ENCODE measurements at regions not wholly inside any gene's neighbourhood (a gene's known extent, or its start where the extent isn't known, plus 50 kb on each side); places are given as distances from the start of the nearest gene placed in this dataset.
A peak's percentile ranks its signal among the peaks of the same experiment; 100 is the strongest.
"Not testable (repeated sequence)": the region's sequence is repeated elsewhere in the genome, so short reads cannot be mapped to it uniquely, and the experiment has no call there.

GRCh38 chr9:40097992-40098391, 742.5 kb downstream of the SPATA31A1 start:
- H3K4me3 ChIP-seq (ENCODE audit: low read depth, low read length); POLR2A ChIA-PET: not testable (repeated sequence)

DNA sequence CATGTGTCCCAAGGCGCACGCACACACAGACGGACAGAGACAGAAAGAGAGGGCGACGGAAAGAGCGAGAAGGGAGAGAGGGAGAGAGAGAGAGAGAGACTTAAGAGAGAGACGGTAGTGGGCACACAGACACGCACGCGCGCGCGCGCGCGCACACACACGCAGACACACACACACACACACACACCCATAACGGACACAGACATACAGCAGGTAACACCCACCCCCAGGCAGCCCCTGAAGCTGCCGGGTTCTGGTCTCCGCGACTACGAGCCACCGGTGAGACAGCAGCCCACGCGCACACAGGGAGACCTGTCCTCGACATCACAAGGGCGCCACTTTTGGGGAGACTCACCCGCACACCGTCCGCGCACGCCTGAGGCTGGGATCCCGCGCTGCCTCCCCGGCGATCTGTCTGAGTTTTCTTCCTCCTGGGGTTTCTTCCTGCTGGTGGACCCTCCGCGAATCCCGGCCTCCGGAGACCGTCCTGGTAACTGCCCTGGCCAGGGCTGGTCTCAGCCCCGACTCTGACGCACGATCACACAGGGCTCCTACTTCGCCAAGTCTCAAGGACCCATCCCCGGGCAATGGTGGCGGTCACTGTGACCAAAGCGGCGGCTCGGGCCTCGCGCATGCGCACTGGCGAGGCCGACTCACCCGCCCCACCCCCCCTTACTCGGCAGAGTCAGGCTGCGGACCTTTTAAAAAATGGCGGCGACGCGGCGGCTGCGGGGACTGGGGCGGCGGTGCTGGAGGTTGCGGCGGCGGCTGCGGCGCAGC, 750.7 kb downstream of the SPATA31A1 start:
- peak; percentile 45 for TF ChIP-seq ZBTB26 (tag by site-specific recombination; optimal IDR thresholded peaks at IDR 0.05)
- POLR2A ChIA-PET; CTCF ChIA-PET; H3K4me1 ChIP-seq (ENCODE audit: control insufficient read depth, insufficient read depth, low read length); H3K9me3 ChIP-seq (ENCODE audit: control insufficient read depth, insufficient read depth, low read depth, low read length); H3K36me3 ChIP-seq (ENCODE audit: control insufficient read depth in 2 of 2, insufficient read depth in 1 of 2, low read length in 2 of 2); H3K27ac ChIP-seq (ENCODE audit: extremely low read depth, low read depth, low read length): not testable (repeated sequence)
- peak overlapping the region; percentile 32 for H3K4me3 ChIP-seq (ENCODE audit: low read depth, low read length)

More at GRCh38 chr9:40097992-40098391, 742.5 kb downstream of the SPATA31A1 start:
- H3K27ac ChIP-seq (ENCODE audit: extremely low read depth, low read depth, low read length); CTCF ChIA-PET; H3K4me1 ChIP-seq (ENCODE audit: control insufficient read depth, insufficient read depth, low read length); H3K9me3 ChIP-seq (ENCODE audit: control insufficient read depth, insufficient read depth, low read depth, low read length); H3K36me3 ChIP-seq (ENCODE audit: control insufficient read depth in 2 of 2, insufficient read depth in 1 of 2, low read length in 2 of 2): not testable (repeated sequence)

DNA sequence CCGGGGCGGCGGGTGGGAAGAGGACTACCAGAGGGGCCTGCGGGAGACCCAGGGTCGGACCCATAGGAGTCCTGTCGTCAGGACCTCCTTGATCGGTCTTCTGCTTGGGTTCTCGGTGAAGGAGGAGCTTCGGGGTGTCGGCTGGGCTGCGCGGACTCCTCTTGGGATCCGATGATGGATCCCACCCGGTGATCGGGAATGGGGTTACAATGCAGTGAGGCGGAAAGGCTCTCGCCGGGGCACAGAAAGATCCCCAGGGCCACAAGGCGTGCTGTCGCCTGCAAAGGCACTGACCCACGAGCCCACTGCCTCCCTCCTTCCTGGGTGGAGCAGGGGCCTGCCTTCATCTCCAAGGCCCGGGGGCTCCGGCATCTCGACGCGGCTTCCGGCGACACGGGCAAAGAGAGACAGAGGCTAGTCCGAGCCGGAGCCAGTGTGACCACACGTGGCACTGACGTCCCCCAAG, 751.3 kb downstream of the SPATA31A1 start:
- POLR2A ChIA-PET; H3K9me3 ChIP-seq (ENCODE audit: control insufficient read depth, insufficient read depth, low read depth, low read length); H3K4me3 ChIP-seq (ENCODE audit: low read depth, low read length); H3K27ac ChIP-seq (ENCODE audit: extremely low read depth, low read depth, low read length); H3K36me3 ChIP-seq (ENCODE audit: control insufficient read depth in 2 of 2, insufficient read depth in 1 of 2, low read length in 2 of 2); CTCF ChIA-PET; H3K4me1 ChIP-seq (ENCODE audit: control insufficient read depth, insufficient read depth, low read length): not testable (repeated sequence)

DNA sequence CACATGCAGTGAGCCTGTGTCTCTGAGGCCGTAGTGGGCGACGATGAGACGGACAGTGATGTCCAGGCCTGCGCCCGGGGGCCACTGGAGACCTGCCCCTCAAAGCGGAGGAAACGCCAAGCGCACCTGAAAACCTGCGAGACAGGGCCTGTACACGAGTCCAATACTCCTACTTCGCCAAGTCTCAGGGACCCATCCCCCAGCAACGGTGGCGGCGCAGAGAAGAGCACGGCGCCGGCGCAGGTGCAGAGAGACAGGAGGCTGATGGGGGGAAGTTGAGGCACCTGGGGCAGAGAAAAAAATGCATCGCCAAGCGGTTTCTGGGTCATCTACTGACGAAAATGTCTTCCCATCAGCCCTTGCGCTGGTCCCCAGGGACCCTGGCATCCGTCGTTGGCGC, 751.8 kb downstream of the SPATA31A1 start:
- H3K4me3 ChIP-seq (ENCODE audit: low read depth, low read length); H3K36me3 ChIP-seq (ENCODE audit: control insufficient read depth in 2 of 2, insufficient read depth in 1 of 2, low read length in 2 of 2); H3K4me1 ChIP-seq (ENCODE audit: control insufficient read depth, insufficient read depth, low read length); POLR2A ChIA-PET; H3K27ac ChIP-seq (ENCODE audit: extremely low read depth, low read depth, low read length); CTCF ChIA-PET; H3K9me3 ChIP-seq (ENCODE audit: control insufficient read depth, insufficient read depth, low read depth, low read length): not testable (repeated sequence)

DNA sequence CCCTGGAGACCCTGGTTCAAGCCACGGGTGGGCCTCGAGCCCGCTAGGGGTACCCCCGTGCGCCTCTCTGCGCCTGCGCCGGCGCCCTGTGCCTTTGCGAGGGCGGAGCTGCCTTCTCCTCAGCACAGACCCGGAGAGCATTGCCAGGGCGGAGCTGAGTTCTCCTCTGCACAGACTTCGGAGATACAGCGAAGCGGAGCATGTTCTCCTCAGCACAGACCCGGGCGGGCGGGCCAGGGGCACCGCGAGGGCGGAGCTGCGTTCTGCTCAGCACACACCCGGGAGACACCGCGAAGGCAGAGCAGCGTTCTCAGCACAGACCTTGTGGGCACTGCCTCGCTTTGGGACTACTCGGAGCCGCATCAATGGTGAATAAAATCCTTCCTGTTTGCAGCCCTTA, 753.0 kb downstream of the SPATA31A1 start:
- H3K9me3 ChIP-seq (ENCODE audit: control insufficient read depth, insufficient read depth, low read depth, low read length); H3K4me3 ChIP-seq (ENCODE audit: low read depth, low read length); H3K4me1 ChIP-seq (ENCODE audit: control insufficient read depth, insufficient read depth, low read length); H3K27ac ChIP-seq (ENCODE audit: extremely low read depth, low read depth, low read length); H3K36me3 ChIP-seq (ENCODE audit: control insufficient read depth in 2 of 2, insufficient read depth in 1 of 2, low read length in 2 of 2); CTCF ChIA-PET; POLR2A ChIA-PET: not testable (repeated sequence)

DNA sequence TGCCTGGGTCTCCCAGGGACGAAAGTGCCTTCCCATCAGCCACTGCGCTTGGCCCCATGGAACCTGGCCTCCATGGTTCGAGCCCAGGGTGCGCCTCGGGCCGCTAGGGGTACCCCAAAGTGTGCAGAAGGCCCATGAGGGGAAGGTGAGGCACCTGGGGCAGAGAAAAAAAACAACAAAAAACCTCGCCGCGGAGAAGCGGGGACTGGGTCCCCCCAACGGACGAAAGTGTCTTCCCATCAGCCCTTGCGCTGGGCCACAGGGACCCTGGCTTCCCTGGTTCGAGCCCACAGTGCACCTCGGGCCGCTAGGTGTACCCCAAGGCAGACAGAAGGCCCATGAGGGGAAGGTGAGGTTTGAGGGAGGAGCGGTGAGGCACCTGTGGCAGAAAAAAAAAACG, 755.3 kb downstream of the SPATA31A1 start:
- H3K4me3 ChIP-seq (ENCODE audit: low read depth, low read length); H3K36me3 ChIP-seq (ENCODE audit: control insufficient read depth in 2 of 2, insufficient read depth in 1 of 2, low read length in 2 of 2); POLR2A ChIA-PET; H3K27ac ChIP-seq (ENCODE audit: extremely low read depth, low read depth, low read length); CTCF ChIA-PET; H3K4me1 ChIP-seq (ENCODE audit: control insufficient read depth, insufficient read depth, low read length); H3K9me3 ChIP-seq (ENCODE audit: control insufficient read depth, insufficient read depth, low read depth, low read length): not testable (repeated sequence)

DNA sequence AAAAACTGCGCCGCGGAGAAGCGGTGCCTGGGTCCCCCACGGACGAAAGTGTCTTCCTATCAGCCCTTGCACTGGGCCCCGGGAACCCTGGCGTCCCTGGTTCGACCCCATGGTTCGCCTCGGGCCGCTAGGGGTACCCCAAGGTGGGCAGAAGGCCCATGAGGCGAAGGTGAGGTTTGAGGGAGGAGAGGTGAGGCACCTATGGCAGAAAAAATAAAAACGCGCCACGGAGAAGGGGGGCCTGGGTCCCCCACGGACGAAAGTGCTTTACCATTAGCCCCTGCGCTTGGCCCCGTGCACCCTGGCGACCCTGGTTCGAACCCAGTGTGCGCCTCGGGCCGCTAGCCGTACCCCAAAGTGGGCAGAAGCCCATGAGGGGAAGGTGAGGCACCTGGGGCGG, 756.1 kb downstream of the SPATA31A1 start:
- CTCF ChIA-PET; H3K4me3 ChIP-seq (ENCODE audit: low read depth, low read length); H3K27ac ChIP-seq (ENCODE audit: extremely low read depth, low read depth, low read length); H3K36me3 ChIP-seq (ENCODE audit: control insufficient read depth in 2 of 2, insufficient read depth in 1 of 2, low read length in 2 of 2); POLR2A ChIA-PET; H3K9me3 ChIP-seq (ENCODE audit: control insufficient read depth, insufficient read depth, low read depth, low read length); H3K4me1 ChIP-seq (ENCODE audit: control insufficient read depth, insufficient read depth, low read length): not testable (repeated sequence)

- H3K4me1 ChIP-seq (ENCODE audit: control insufficient read depth, insufficient read depth, low read length); H3K27ac ChIP-seq (ENCODE audit: extremely low read depth, low read depth, low read length); POLR2A ChIA-PET; CTCF ChIA-PET; H3K36me3 ChIP-seq (ENCODE audit: control insufficient read depth in 2 of 2, insufficient read depth in 1 of 2, low read length in 2 of 2); H3K9me3 ChIP-seq (ENCODE audit: control insufficient read depth, insufficient read depth, low read depth, low read length); H3K4me3 ChIP-seq (ENCODE audit: low read depth, low read length): not testable (repeated sequence)
These were observed 775.1 kb downstream of the SPATA31A1 start for GRCh38 chr9:40130598-40130997.

GRCh38 chr9:40169204-40169603, 813.7 kb downstream of the SPATA31A1 start:
- H3K27ac ChIP-seq (ENCODE audit: extremely low read depth, low read depth, low read length); POLR2A ChIA-PET; CTCF ChIA-PET; H3K4me1 ChIP-seq (ENCODE audit: control insufficient read depth, insufficient read depth, low read length); H3K36me3 ChIP-seq (ENCODE audit: control insufficient read depth in 2 of 2, insufficient read depth in 1 of 2, low read length in 2 of 2); H3K4me3 ChIP-seq (ENCODE audit: low read depth, low read length); H3K9me3 ChIP-seq (ENCODE audit: control insufficient read depth, insufficient read depth, low read depth, low read length): not testable (repeated sequence)

DNA sequence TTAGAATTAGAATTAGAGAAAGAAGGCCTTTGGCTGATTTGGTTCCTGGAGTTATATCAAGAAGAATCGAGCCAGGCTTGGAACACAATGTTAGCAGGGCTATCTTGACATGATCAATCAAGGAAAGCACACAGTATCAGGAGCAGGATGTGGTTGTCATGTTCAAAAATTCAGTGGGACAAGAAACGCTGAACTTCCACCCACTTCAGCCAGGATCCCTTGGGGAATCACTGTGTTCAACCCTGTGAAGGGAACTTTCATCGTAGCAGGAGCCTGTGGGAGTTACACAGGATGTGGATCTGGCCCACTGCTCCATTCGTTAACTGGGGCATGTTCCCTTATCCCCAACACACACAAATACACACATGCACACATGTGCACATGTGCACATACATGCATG, 817.8 kb downstream of the SPATA31A1 start:
- H3K4me1 ChIP-seq (ENCODE audit: control insufficient read depth, insufficient read depth, low read length); CTCF ChIA-PET; H3K27ac ChIP-seq (ENCODE audit: extremely low read depth, low read depth, low read length); H3K4me3 ChIP-seq (ENCODE audit: low read depth, low read length); H3K9me3 ChIP-seq (ENCODE audit: control insufficient read depth, insufficient read depth, low read depth, low read length); H3K36me3 ChIP-seq (ENCODE audit: control insufficient read depth in 2 of 2, insufficient read depth in 1 of 2, low read length in 2 of 2); POLR2A ChIA-PET: not testable (repeated sequence)

GRCh38 chr9:40174035-40174434, 818.6 kb downstream of the SPATA31A1 start:
- H3K36me3 ChIP-seq (ENCODE audit: control insufficient read depth in 2 of 2, insufficient read depth in 1 of 2, low read length in 2 of 2); POLR2A ChIA-PET: not testable (repeated sequence)

More at GRCh38 chr9:40174035-40174434, 818.6 kb downstream of the SPATA31A1 start:
- CTCF ChIA-PET; H3K4me3 ChIP-seq (ENCODE audit: low read depth, low read length); H3K27ac ChIP-seq (ENCODE audit: extremely low read depth, low read depth, low read length); H3K4me1 ChIP-seq (ENCODE audit: control insufficient read depth, insufficient read depth, low read length); H3K9me3 ChIP-seq (ENCODE audit: control insufficient read depth, insufficient read depth, low read depth, low read length): not testable (repeated sequence)
